ENCODE measurements at regions not wholly inside any gene's neighbourhood (a gene's known extent, or its start where the extent isn't known, plus 50 kb on each side); places are given as distances from the start of the nearest gene placed in this dataset.

DNA sequence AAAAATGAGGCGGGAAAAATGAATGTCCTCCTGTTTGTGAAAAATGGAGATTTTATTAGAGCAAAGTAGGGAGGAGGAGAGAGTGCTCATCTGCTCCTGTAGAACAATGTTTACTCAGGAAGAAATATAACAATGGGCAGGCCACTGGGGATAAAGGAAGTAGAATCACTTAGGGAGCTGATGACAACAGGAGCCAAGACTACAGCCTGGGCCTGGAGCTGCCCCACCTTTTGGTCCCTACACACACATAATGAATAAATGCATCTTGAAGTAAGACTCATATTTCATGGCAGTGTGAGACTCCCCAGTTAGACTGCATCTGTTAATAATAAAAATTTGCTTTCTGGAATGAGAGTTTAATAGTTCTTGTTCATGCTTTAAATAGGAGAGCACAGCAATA, 1939.8 kb downstream of the EFNA5 start (continued):
- TF ChIP-seq, protein P1, sequence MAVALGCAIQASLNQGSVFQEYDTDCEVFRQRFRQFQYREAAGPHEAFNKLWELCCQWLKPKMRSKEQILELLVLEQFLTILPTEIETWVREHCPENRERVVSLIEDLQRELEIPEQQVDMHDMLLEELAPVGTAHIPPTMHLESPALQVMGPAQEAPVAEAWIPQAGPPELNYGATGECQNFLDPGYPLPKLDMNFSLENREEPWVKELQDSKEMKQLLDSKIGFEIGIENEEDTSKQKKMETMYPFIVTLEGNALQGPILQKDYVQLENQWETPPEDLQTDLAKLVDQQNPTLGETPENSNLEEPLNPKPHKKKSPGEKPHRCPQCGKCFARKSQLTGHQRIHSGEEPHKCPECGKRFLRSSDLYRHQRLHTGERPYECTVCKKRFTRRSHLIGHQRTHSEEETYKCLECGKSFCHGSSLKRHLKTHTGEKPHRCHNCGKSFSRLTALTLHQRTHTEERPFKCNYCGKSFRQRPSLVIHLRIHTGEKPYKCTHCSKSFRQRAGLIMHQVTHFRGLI (tag by site-specific recombination; IDR thresholded peaks at IDR 0.05): no peak

DNA sequence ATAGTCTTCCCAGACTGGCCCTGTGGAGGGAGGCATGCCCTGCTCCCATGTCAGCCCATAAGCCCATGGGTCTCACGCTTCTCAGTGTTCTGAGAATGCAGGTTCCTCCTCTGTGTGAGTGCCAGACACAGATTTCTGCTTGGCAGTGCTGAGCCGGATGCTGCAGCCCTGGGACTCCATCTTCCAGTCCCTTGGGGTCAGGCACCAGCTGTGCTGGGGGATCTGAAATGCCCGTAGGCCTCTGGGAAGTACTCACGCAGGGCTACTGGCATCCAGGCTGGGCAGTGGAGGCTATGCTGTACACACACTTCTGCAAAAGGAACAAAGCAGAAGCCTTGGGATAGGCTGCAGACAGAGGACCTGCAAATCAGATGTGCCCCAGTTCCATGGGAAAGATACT, 1944.6 kb downstream of the EFNA5 start:
- CTCF ChIA-PET: no interaction called here
- TF ChIP-seq ZBTB48 (tag by site-specific recombination; IDR thresholded peaks at IDR 0.05) (no peak), ZNF48 (tag by site-specific recombination; IDR thresholded peaks at IDR 0.05) (no peak), KLF7 (tag by site-specific recombination; IDR thresholded peaks at IDR 0.05; ENCODE audit: borderline replicate concordance) (no peak), ZFP41 (tag by site-specific recombination; IDR thresholded peaks at IDR 0.05; ENCODE audit: borderline replicate concordance) (no peak), ZNF169 (tag by site-specific recombination; IDR thresholded peaks at IDR 0.05) (no peak), ZNF155 (tag by site-specific recombination; IDR thresholded peaks at IDR 0.05) (no peak), ZNF571 (tag by site-specific recombination; IDR thresholded peaks at IDR 0.05) (no peak), HOXC10 (CRISPR knock-in tag; IDR thresholded peaks at IDR 0.05) (no peak), ZNF600 (tag by site-specific recombination; IDR thresholded peaks at IDR 0.05) (no peak), ZNF544 (tag by site-specific recombination; IDR thresholded peaks at IDR 0.05) (no peak), ZFP69B (tag by site-specific recombination; IDR thresholded peaks at IDR 0.05) (no peak), ZNF114 (tag by site-specific recombination; IDR thresholded peaks at IDR 0.05) (no peak), RBAK (tag by site-specific recombination; IDR thresholded peaks at IDR 0.05) (no peak), ZNF830 (tag by site-specific recombination; IDR thresholded peaks at IDR 0.05; ENCODE audit: low read depth) (no peak), ZNF292 (tag by site-specific recombination; IDR thresholded peaks at IDR 0.05; ENCODE audit: borderline replicate concordance, low read depth) (no peak), SP2 (tag by site-specific recombination; IDR thresholded peaks at IDR 0.05) (no peak), ZNF629 (tag by site-specific recombination; IDR thresholded peaks at IDR 0.05) (no peak)
- TF ChIP-seq, protein P2, sequence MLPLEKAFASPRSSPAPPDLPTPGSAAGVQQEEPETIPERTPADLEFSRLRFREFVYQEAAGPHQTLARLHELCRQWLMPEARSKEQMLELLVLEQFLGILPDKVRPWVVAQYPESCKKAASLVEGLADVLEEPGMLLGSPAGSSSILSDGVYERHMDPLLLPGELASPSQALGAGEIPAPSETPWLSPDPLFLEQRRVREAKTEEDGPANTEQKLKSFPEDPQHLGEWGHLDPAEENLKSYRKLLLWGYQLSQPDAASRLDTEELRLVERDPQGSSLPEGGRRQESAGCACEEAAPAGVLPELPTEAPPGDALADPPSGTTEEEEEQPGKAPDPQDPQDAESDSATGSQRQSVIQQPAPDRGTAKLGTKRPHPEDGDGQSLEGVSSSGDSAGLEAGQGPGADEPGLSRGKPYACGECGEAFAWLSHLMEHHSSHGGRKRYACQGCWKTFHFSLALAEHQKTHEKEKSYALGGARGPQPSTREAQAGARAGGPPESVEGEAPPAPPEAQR (tag by site-specific recombination; IDR thresholded peaks at IDR 0.05): no peak
- TF ChIP-seq, protein P3, sequence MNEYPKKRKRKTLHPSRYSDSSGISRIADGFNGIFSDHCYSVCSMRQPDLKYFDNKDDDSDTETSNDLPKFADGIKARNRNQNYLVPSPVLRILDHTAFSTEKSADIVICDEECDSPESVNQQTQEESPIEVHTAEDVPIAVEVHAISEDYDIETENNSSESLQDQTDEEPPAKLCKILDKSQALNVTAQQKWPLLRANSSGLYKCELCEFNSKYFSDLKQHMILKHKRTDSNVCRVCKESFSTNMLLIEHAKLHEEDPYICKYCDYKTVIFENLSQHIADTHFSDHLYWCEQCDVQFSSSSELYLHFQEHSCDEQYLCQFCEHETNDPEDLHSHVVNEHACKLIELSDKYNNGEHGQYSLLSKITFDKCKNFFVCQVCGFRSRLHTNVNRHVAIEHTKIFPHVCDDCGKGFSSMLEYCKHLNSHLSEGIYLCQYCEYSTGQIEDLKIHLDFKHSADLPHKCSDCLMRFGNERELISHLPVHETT (tag by site-specific recombination; IDR thresholded peaks at IDR 0.05): no peak
- Histone ChIP-seq H3K9me3 (ENCODE audit: control insufficient read depth, insufficient read depth, low read depth, low read length) (no peaks in the 10 kb centered on the region), H3K27ac (ENCODE audit: extremely low read depth, low read depth, low read length) (no peak overlapping the region), H3K36me3 (ENCODE audit: control insufficient read depth in 2 of 2, insufficient read depth in 1 of 2, low read length in 2 of 2) (no peaks in the 10 kb centered on the region), H3K4me3 (ENCODE audit: low read depth, low read length) (no peak overlapping the region), H3K4me1 (ENCODE audit: control insufficient read depth, insufficient read depth, low read length) (no peaks in the 10 kb centered on the region)
- POLR2A ChIA-PET: no interaction called here

DNA sequence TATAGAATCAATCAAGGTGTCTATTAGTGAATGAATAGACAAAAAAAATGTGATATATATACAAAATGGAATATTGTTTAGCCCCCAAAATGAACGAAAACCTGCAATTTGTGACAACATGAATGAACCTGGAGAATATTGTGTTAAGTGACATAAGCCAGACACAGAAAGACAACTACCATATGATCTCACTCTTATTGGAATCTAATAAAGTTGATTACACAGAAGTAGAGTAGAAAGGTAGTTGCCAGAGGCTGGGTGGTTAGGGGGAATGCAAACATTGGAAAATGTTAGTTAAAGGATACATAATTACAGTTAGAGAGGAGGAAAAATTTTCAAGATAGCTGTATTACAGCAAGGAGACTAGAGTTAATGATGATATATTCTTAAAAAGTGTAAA, 1962.3 kb downstream of the EFNA5 start:
- ChIA-PET POLR2A (no interaction called here), CTCF (no interaction called here)
- no peaks in the 10 kb centered on the region for H3K36me3 ChIP-seq (ENCODE audit: control insufficient read depth in 2 of 2, insufficient read depth in 1 of 2, low read length in 2 of 2)
- no peak for TF ChIP-seq ZNF660 (tag by site-specific recombination; IDR thresholded peaks at IDR 0.05)
- TF ChIP-seq ZNF121 (tag by site-specific recombination; IDR thresholded peaks at IDR 0.05): no peak
- TF ChIP-seq, protein P4, sequence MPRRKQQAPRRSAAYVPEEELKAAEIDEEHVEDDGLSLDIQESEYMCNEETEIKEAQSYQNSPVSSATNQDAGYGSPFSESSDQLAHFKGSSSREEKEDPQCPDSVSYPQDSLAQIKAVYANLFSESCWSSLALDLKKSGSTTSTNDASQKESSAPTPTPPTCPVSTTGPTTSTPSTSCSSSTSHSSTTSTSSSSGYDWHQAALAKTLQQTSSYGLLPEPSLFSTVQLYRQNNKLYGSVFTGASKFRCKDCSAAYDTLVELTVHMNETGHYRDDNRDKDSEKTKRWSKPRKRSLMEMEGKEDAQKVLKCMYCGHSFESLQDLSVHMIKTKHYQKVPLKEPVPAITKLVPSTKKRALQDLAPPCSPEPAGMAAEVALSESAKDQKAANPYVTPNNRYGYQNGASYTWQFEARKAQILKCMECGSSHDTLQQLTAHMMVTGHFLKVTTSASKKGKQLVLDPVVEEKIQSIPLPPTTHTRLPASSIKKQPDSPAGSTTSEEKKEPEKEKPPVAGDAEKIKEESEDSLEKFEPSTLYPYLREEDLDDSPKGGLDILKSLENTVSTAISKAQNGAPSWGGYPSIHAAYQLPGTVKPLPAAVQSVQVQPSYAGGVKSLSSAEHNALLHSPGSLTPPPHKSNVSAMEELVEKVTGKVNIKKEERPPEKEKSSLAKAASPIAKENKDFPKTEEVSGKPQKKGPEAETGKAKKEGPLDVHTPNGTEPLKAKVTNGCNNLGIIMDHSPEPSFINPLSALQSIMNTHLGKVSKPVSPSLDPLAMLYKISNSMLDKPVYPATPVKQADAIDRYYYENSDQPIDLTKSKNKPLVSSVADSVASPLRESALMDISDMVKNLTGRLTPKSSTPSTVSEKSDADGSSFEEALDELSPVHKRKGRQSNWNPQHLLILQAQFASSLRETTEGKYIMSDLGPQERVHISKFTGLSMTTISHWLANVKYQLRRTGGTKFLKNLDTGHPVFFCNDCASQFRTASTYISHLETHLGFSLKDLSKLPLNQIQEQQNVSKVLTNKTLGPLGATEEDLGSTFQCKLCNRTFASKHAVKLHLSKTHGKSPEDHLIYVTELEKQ (tag by site-specific recombination; IDR thresholded peaks at IDR 0.05; ENCODE audit: borderline replicate concordance): no peak
- TF ChIP-seq, protein P5, sequence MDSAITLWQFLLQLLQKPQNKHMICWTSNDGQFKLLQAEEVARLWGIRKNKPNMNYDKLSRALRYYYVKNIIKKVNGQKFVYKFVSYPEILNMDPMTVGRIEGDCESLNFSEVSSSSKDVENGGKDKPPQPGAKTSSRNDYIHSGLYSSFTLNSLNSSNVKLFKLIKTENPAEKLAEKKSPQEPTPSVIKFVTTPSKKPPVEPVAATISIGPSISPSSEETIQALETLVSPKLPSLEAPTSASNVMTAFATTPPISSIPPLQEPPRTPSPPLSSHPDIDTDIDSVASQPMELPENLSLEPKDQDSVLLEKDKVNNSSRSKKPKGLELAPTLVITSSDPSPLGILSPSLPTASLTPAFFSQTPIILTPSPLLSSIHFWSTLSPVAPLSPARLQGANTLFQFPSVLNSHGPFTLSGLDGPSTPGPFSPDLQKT (IDR thresholded peaks at IDR 0.05; ENCODE audit: borderline replicate concordance, low read depth, low read length): no peak
- no peak for TF ChIP-seq TCF7L2 (IDR thresholded peaks at IDR 0.05; ENCODE audit: borderline replicate concordance, low read depth, low read length)
- no peak for TF ChIP-seq ZNF837 (tag by site-specific recombination; IDR thresholded peaks at IDR 0.05)

More for the DNA sequence above, 1962.3 kb downstream of the EFNA5 start:
- Histone ChIP-seq H3K27ac (ENCODE audit: extremely low read depth, low read depth, low read length) (no peak overlapping the region), H3K4me3 (ENCODE audit: low read depth, low read length) (no peak overlapping the region), H3K9me3 (ENCODE audit: control insufficient read depth, insufficient read depth, low read depth, low read length) (no peaks in the 10 kb centered on the region), H3K4me1 (ENCODE audit: control insufficient read depth, insufficient read depth, low read length) (no peaks in the 10 kb centered on the region)

All from HEK293 (cell line).